ENCODE measurements at regions not wholly inside any gene's neighbourhood (a gene's known extent, or its start where the extent isn't known, plus 50 kb on each side); places are given as distances from the start of the nearest gene placed in this dataset.

DNA sequence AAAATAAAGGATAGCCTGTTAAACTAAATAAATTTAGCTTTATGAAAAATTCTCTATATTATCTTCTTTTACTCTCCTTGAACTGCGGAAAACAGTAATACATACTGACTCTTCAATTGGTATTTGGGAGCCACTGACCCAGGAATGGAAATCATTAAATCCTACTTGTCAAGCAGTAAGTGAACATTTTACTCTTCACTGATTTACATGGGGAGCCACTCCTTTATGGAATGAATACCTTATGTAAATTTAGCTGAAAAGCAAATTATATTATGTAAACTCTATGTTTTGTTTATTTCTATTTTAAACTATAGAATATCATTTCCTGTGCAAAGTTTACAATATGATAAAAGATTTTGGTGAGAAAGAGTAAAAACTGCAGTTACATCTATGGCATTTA, 85.2 kb downstream of the STRADB start:
- Histone ChIP-seq H3K27ac (ENCODE audit: low read depth in 1 of 2, low read length in 2 of 2) (no peak overlapping the region), H3K9me3 (ENCODE audit: control insufficient read depth, low read length) (no peaks in the 10 kb centered on the region), H3K4me3 (ENCODE audit: low read length in 2 of 2) (no peak overlapping the region), H3K27me3 (ENCODE audit: control insufficient read depth in 1 of 2, insufficient read depth in 2 of 2, low read length in 1 of 2) (no peaks in the 10 kb centered on the region), H3K4me1 (ENCODE audit: control insufficient read depth in 1 of 2, insufficient read depth in 2 of 2, low read length in 2 of 2) (no peaks in the 10 kb centered on the region), H3K36me3 (ENCODE audit: control insufficient read depth in 1 of 2, insufficient read depth in 2 of 2, low read length in 1 of 2) (no peaks in the 10 kb centered on the region)
- DNase-seq (no peak), ATAC-seq (ENCODE audit: low FRiP score) (no peak)
- intact Hi-C loops (cut with DNase I) = no loop called here
- 85 to 92% methylated on average over 1 of the region's 1 CpG for WGBS, 2 donors

DNA sequence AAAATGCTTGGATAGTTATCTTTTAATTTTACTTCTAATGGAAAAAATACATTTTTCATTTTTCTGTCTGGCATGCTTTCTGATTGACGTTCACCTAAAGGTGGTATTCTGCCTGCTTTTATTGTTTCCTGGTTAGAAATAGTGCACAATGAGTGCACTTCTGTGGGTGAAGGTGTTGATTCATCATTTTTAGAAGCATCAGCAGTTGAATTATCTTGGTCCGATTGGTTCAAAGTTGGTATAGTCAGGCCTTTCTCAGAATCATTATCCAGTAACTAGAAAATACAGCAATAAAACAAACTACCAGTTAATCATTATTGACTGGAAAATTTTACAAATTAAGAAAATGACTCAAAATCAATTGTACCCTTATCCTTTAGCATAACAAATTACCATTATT, 84.5 kb downstream of the STRADB start:
- 82 to 83% methylated on average over 2 of the region's 2 CpGs for WGBS, 2 donors
- Histone ChIP-seq H3K4me1 (ENCODE audit: control insufficient read depth in 1 of 2, insufficient read depth in 2 of 2, low read length in 2 of 2) (no peaks in the 10 kb centered on the region), H3K4me3 (ENCODE audit: low read length in 2 of 2) (no peak overlapping the region), H3K27me3 (ENCODE audit: control insufficient read depth in 1 of 2, insufficient read depth in 2 of 2, low read length in 1 of 2) (no peaks in the 10 kb centered on the region), H3K9me3 (ENCODE audit: control insufficient read depth, low read length) (no peaks in the 10 kb centered on the region), H3K27ac (ENCODE audit: low read depth in 1 of 2, low read length in 2 of 2) (no peak overlapping the region), H3K36me3 (ENCODE audit: control insufficient read depth in 1 of 2, insufficient read depth in 2 of 2, low read length in 1 of 2) (no peaks in the 10 kb centered on the region)
- DNase-seq = no peak
- intact Hi-C loops (cut with DNase I) = no loop called here
- ATAC-seq (ENCODE audit: low FRiP score) = no peak

DNA sequence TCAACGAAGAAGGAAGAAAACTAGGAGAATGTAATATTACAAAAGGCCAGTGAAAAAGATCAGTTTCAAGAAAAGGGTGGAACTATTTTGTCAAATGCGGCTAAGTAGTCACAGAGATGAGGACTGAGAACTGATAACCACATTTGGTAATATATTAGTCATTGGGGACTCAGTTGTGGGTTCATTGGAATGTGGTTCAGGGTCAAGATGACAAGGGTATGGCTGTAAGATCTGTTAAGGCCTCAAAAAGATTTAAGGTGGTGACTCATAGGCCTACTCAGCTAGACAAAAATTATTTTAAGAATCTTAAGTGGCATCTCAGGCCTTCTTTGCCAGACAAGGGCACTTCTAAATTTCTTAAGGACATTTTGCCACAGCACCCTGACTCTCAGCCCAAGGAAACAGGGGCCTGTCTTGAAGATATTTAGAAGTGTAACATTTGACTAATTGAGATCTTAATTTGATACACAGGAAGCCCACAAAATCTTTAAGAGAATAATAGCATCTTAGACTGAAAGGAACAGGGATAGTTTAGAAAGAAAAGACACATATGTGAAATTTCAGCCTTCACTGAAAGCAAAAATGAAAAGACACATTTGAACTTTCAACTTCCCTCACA, 81.3 kb downstream of the STRADB start:
- H3K4me1 ChIP-seq (ENCODE audit: control insufficient read depth in 1 of 2, insufficient read depth in 2 of 2, low read length in 2 of 2) = no peaks in the 10 kb centered on the region
- ATAC-seq (ENCODE audit: low FRiP score) (no peak), DNase-seq (no peak)
- no peaks in the 10 kb centered on the region for H3K36me3 ChIP-seq (ENCODE audit: control insufficient read depth in 1 of 2, insufficient read depth in 2 of 2, low read length in 1 of 2)
- no peak overlapping the region for H3K4me3 ChIP-seq (ENCODE audit: low read length in 2 of 2)
- no peaks in the 10 kb centered on the region for H3K9me3 ChIP-seq (ENCODE audit: control insufficient read depth, low read length)
- 56 to 72% methylated on average over 2 of the region's 2 CpGs for WGBS, 2 donors
- intact Hi-C loops (cut with DNase I) = no loop called here
- no peak overlapping the region for H3K27ac ChIP-seq (ENCODE audit: low read depth in 1 of 2, low read length in 2 of 2)
- H3K27me3 ChIP-seq (ENCODE audit: control insufficient read depth in 1 of 2, insufficient read depth in 2 of 2, low read length in 1 of 2) = no peaks in the 10 kb centered on the region
